SK-N-SH (cell line): ENCODE measurements at regions not wholly inside any gene's neighbourhood (a gene's known extent, or its start where the extent isn't known, plus 50 kb on each side); places are given as distances from the start of the nearest gene placed in this dataset.

Source experiments
- GABPA ChIP-seq: IDR thresholded peaks from 2 replicates; pipeline ENCODE4 v1.4.0; 2012; ENCODE audit warnings: low read depth, mild to moderate bottlenecking
- RAD21 ChIP-seq: IDR thresholded peaks from 2 replicates; pipeline ENCODE4 v1.6.1; 2012; ENCODE audit warnings: mild to moderate bottlenecking, low read length
- TAF1 ChIP-seq: IDR thresholded peaks from 2 replicates; pipeline ENCODE4 v1.6.1; 2012; ENCODE audit warnings: low read depth, mild to moderate bottlenecking, low read length, moderate library complexity, borderline replicate concordance

- TF ChIP-seq GABPA: no peak
- TF ChIP-seq RAD21: no peak
- no peak for TF ChIP-seq TAF1
These were observed 195.0 kb upstream of the PPP1R26 start for GRCh38 chr9:135284386-135285134.
